Amniotic stem cell (primary cell): ENCODE measurements at regions not wholly inside any gene's neighbourhood (a gene's known extent, or its start where the extent isn't known, plus 50 kb on each side); places are given as distances from the start of the nearest gene placed in this dataset.
"Not testable (repeated sequence)": the region's sequence is repeated elsewhere in the genome, so short reads cannot be mapped to it uniquely, and the experiment has no call there.

Experiments
- DNase-seq: peaks from one replicate; lab custom pipeline; 2025; lab: John Stamatoyannopoulos, UW

DNA sequence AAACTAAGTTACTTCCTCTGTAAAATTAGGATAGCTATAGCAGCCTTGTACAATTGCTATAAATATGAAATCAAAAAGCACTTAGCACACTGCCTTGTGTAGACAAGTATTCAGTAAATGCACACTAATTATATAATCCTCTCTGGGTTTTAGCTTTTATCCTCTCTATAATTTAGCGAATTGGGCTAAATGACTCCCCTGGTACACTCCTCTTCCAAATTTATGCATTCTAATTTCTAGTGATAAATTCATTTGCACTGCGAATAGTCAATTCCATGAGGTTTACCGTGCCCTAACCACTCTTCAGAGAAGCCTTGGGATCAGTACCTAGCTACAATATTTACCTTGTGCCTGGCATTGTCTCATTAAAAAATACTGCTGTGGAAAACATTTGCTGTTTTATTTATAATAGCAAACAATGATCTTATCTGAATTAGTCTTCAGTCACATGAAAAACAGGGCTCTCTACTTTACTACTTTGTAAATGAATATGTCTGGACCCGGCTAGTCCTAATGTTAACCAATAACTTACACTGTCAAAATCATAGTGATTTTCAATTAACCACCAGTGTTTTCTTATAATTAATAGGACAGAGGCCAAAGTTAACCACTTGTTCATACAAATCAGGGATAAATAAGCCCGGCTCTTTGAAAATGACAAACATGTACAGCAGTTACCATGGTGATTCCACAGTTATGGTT is 577.9 kb downstream of the IPMK start:
- no peak for DNase-seq

DNA sequence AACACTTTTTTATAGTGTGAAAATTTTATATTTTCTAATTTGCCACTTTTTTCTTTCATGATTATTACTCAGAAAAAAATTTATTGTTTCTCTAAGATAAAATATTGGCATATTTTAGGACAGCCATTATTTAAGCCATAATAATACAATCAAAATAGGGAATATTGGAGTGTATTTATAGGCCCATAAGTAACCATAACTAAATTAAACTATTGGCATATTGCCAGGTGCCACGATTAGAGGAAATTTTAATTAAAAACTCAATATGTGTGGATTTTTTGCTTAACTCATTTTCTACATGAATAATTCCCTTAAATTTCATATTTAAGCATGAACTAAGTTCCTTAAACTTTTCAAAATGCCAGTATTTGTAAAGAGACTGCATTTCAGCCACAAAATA is 587.8 kb downstream of the IPMK start:
- no peak for DNase-seq

DNA sequence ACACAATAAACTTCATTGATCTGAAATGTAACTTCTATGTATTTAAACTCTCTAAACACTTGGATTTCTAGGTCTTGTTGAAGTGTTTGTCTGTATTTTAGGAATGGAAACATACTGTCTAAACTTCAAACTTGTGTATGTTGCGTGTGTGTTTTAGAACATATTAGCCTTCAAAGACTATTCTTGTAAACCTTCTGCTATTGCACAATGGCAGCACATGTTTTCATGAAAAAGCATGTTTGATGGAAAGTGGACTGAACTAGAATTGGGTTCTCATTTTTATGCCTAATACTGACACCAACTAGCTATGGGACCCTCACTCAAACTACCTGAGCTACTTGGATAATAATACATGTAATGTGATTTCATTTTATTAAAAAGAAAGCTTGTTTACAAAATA is 592.6 kb downstream of the IPMK start:
- no peak for DNase-seq

DNA sequence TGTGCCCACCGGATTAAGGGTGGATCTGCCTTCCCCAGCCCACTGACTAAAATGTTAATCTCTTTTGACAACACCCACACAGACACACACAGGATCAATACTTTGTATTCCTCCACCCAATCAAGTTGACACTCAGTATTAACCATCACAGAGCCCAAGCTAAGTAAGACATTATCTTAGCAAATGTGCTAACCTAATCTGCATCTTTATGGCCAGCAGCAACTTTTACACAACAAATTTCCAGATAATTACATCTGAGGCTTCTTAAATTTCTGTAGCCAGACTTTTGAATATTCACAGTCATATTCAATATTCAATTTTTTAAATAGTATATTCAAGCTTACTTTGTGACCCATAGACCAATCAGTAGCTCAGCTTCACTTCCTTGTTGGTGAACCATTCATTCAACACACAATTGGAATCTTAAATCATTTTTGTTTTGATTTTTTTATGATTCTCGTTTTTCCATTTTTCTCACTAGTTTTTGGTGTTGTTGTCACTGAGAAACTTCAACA is 594.2 kb downstream of the IPMK start:
- no peak for DNase-seq

DNA sequence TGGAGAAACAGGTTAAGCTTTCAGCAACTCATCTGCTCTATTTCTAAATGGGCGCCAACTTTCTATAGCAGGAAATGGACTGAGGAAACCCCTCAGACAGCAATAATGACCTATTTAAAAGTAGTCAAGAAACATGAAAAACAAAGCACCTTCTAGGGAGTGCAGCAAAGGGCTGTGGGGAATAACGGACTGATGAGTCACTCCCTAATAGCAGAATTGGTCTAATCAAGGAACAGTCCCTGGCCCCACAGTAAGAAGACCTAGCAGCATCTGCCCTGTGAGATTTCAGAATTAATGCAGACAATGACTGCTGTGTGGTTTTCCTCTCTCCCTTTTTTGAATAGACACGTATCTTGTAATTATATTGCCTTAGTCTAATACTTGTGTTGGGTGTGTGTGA is 602.9 kb downstream of the IPMK start:
- DNase-seq: no peak

DNA sequence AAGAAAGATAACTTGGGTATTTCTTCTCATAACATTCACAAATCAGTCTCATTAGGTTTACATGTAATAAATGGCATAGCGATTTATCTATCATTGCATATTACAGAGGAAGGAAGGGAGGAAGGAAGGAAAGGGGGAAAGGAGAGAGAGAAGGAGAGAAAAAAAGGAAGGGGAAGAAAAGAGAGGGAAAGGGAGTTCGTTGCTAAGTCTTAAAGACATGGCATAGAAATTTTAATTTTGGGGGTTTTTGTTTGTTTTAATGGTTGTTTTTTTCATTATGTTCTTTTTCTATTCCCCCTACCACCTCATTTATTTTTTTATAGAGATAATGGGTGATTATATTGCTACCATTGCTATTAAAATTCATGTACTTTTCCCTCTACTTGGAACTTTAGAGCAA is 604.3 kb downstream of the IPMK start:
- DNase-seq: no peak

DNA sequence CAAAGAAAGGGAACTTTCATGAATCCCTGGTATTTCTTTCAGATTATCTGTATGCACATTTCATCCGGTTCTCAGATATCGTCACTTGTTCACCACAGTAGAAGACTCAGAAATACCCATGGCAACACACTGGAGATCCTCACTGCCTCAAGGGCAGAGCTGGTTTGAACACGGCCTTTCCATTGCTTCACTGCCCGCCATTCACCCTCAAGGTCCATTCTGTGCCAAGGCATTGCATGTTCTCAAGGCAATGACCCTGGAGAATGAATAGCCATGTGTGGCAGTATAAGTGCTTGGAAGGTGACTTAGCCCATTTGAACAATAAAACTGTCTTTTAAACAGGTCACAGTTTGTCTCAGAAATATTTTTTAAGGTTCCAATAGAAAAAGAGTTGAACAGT is 606.5 kb downstream of the IPMK start:
- DNase-seq: no peak

DNA sequence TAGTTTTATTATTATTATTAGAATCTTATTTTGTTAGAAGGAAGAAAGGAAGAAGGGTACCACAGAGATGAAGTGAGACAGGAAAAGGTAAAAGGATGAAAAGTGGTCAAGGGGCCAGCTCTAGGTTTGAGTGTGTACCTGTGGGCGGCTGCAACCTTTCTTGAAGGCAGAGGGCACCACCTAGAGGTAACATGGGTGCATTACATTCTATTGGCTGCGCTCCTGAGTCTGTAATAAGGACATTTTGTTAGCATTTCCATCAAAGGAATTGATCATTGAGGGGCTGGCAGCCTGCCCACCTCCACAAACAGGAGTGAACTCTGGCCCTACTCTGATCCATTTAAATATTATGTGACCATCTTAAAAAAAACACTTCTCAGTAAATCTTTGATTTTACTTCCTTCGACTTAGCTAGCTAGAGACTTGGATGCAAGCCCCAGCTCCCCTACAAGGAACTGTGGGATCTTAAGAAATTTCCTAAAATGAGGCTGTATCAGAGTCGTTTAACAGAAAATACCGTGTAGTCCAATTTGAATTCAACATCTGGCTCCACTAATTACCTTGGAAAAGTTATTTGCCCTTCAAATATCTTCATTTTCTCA is 610.4 kb downstream of the IPMK start:
- DNase-seq: peak; percentile 24

DNA sequence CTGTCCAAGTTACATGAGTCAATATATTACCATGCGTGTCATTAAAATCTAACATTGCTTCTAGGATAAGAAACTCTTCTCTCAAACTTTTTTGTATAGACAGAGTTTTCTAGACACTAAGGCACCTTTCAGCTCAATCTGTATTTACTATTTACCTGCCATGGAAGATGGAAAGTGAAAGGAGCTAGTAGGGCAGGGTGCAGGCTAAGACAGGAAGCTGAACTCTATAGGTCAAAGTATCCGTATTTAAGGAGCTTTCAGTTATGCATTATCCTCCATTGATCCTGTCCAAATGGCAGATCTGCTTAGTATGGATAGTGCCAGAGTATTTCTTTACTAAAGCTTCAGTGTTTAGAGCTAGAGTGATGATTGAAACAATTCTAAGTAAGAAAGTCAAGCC is 612.8 kb downstream of the IPMK start:
- DNase-seq: no peak

DNA sequence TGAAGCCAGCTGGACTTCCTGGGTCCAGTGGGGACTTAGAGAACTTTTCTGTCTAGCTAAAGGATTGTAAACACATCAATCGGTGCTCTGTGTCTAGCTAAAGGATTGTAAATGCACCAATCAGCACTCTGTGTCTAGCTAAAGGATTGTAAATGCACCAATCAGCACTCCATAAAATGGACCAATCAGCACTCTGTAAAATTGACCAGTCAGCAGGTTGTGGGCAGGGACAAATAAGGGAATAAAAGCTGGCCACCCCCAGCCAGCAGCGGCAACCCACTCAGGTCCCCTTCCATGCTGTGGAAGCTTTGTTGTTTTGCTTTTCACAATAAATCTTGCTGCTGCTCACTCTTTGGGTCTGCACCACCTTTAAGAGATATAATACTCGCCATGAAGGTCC is 622.6 kb downstream of the IPMK start:
- DNase-seq: not testable (repeated sequence)

DNA sequence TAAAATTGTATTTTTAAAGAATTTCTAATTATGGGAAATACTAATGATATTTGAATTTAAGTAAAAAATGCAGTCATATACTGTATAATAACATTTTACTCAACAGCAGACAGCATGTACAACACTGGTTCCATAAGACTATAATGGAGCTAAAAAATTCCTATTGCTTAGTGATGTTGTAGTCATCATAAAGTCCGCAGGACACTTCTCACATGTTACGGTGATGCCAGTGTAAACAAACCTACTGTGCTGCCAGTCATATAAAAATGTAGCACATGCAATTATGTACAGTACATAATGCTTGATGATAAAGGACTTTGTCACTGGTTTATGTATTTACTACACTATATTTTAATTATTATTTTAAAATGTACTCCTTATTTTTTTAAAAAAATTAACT is 629.3 kb downstream of the IPMK start:
- no peak for DNase-seq

DNA sequence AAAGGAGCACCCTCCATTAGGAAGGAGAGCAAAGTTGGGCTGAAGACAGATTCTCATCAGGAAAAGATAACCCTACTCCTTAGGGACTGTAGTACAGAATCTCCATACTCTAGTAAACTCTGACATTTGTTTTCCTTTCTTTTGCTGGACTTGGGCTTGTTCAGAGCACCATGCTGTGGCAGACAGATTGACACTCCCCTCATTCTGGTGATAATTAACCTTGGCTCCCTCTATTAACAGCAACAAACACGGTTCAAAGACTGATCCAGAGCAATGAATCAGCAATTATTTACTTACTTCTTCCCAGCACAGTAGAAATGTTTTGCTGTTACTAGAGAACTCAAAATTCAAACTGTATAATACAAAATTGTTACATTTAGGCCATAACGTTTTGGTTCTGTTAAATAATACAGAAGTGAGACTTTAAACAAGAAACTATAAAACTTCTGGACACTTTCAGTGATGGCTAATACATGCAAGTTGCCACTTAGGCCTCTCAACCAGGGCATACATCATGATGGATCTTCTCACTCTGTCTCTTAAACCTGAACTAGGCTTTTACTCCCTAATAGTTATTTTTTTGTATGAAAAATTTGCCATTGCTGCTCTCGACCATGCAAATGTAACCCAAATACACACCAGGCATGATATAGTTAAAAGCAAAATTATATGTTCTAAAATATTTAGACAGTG is 639.0 kb downstream of the IPMK start:
- DNase-seq: no peak

DNA sequence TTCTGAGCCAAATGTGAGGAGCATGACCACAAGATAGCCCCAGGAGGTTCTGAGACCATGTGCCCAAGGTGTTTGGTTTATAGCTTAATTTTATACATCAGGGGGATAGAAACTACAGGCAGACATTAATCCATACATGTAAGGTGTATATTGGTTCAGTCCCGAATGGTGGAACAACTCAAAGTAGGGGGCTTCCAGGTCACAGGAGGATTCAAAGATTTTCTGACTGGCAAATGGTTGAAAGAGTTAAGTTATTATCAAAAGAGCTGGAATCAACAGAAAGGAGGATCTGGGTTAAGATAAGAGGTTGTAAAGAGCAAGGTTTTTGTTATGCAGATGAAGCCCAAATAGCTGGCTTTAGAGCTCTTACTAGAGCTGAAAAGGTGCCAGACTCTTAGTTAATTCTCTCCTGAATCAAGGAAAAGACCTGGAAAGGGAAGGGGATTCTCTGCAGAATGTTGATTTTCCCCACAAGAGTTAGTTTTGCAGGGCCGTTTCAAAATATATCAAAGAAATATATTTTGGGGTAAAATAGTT is 640.0 kb downstream of the IPMK start:
- no peak for DNase-seq

DNA sequence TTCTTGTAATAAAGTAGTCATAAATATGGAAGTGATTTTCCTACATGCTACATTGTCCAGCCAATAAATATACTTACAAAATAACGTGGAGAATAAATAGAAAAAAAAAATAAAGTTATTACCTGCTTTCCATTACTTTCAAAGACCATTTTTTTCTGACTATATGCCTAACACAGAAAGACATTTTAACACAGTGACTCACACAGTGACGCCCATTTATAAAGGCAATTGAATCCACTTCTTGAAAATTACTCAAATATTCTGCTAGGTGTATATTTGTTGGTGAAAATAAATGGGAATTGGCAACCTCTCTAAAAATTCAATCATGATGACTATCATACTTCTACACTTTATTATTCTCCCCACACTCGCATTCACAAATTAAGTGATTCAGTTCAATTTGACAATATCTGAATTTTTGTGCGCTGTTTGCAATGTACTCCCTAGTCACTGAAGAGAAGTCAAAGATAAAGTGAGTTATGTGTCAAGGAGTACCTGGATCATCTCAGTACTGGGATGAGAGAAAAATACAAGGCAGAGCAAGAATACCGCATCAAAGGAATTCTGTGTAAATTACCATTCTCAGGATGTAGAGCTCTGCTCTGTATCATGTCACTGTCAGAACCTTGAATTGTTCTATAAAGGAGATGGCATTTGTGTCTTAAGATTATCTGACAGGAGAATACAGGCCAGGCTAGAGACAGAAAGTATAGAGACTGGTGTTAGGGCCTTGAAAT is 642.7 kb downstream of the IPMK start:
- no peak for DNase-seq

DNA sequence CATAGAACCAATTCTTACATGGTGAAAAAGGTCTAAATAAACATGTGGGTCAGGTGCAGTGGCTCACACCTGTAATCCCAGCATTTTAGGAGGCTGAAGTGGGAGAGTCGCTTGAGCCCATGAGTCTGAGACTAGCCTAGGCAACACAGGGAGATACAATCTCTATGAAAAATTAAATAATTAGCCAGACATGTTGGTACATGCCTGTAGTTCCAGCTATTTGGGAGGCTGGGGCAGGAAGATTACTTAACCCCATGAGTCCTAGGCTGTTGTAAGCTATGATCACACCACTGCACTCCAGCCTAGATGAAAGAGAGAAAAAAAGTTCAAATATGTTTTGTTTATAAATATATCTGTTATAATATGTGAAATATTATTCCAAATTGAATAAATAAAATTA is 643.6 kb downstream of the IPMK start:
- no peak for DNase-seq

DNA sequence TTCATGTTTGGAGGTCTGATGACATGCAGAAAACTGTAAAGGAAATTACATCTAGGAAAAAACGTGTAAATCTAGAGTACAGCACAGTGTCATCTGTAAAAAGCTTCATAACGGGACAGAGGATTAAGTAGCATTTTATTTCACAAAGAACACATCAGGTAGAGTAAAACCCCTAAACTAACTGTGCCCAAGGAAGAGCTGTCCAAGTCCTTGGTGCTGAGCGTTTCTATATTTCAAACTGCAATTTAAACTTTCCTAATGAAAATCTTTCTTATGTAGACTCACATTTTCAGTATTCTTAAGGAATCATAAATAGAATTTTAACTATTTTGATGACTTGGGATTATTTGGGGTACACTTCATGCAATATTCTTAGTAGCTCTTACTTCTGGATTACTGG is 646.2 kb downstream of the IPMK start:
- DNase-seq: no peak

DNA sequence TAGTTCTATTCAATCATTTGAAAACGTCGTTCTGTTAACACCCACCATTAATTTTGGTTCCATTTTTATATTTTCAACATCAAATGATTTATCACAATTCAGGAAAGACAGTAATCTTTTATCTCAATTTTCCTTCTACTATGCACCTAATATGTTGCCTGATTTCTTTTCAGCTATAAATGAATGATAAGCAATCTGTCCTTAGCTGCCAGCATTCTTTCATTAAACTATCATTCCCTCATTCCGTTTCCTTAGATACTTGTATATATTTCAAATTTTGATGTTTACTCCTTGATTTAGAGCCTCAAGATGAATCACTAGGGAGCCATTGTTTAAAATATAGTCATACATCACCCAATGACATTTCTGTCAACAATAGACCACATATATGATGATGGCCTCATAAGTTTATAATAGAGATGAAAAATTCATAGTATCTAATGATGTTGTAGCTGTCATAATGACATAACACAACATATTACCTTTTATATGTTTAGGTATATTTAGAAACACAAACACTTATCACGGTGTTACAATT is 661.7 kb downstream of the IPMK start:
- no peak for DNase-seq

DNA sequence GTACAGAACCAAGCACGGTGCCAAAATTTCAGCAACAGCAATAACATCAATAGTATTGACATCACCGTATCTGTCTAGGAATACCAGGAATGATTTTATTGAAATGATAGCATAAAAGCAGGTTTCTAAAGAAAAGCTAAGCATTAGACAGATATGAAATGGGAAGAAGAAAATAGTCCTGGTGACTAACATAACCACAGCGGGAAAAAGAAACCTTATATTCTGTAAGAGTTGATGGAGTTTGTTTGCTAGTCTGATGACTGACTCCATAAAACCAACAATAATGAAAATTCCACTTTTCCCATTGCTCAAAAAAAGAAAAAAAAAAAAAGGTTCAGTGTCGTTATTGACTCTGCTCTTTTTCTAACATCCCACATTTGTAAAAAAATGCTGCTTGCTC is 668.3 kb downstream of the IPMK start:
- DNase-seq: no peak

DNA sequence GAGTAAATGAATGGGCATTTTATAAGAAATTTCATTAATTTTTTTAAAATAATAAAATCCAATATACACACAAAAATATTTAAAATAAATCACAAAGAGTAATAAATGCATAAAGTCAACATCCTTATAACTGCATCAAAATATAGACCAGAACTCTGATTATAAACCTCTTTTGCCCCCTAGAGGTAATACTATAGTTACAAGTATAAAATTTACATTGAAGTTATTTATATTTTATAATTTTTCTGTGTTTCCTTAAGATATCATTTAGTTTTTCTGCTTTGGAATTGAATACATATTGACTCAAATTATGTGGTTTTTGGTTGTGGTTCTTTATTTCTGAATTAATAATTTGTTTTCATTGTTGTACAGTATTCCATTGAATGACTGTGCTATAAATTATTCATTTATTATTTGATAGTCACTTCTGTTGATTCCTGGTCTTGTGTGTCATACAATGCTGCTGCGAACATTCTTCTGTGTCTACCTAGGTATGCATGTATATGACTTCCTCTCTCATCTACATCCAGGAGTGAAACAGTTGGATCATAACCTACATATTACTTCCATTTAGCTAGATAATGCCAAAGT is 673.6 kb downstream of the IPMK start:
- no peak for DNase-seq

DNA sequence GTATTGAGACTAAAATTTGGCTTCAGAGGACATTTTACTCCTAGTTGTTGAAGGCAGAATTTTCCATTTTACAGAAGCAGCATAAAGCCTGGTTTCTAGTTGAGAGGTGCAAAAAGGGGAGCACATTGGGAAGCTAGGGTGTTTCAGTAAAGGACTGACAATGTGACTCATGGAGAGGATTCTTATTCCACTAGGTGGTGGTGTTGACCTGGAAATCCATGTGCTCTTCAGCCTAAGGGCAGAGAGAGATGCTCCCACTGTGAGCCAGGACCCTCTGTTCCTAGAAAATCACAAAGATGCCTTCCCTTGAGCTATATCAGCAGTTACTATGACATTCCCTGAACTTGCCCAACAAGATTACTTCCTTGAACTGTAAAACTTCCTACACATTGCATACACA is 687.8 kb downstream of the IPMK start:
- no peak for DNase-seq

DNA sequence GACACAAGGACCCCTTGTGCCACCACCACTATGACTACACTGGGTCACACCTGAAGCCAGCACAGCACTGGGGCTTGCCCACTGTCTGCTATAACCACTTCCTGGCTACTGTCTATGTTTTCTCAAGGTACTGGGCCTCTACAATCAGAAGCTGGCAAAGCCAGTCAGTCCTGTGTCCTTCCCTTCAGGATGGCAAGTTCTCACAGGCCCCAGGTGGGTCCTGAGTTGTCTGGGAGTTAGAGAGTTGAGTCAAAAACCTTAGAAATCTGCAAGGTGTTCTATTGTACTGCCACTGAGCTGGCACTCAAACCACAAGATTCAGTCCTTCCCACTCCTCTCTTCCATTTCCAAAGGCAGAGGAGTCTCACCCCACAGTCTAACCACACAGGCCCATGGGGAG is 705.5 kb downstream of the IPMK start:
- no peak for DNase-seq

DNA sequence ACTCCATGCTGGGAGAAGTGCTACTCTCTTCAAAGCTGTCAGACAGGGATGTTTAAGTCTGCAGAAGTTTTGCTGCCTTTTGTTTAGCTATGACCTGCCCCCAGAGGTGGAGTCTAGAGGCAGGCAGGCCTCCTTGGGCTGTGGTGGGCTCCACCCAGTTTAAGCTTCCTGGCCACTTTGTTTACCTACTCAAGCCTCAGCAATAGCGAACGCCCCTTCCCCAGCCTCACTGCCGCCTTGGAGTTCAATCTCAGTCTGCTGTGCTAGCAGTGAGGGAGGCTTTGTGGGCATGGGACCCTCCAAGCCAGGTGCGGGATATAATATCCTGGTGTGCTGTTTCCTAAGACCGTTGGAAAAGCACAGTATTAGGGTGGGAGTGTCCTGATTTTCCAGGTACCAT is 715.9 kb downstream of the IPMK start:
- DNase-seq: not testable (repeated sequence)
